Colonic mucosa (tissue), 4 donors: ENCODE measurements at regions not wholly inside any gene's neighbourhood (a gene's known extent, or its start where the extent isn't known, plus 50 kb on each side); places are given as distances from the start of the nearest gene placed in this dataset.

Experiments
- DNase-seq: peaks from one replicate; pipeline ENCODE4 v3.0.0-alpha.2; 2020
- H3K27ac ChIP-seq: fragments of 200-600 bp; one replicate; pipeline ENCODE4 v1.8.0; 2021
- H3K27me3 ChIP-seq: fragments of 200-600 bp; one replicate; pipeline ENCODE4 v1.8.0; 2021
- H3K36me3 ChIP-seq: fragments of 200-600 bp; one replicate; pipeline ENCODE4 v1.8.0; 2021
- H3K4me1 ChIP-seq: fragments of 200-600 bp; one replicate; pipeline ENCODE4 v1.8.0; 2021; ENCODE audit warnings: mild to moderate bottlenecking
- H3K4me3 ChIP-seq: fragments of 200-600 bp; one replicate; pipeline ENCODE4 v1.8.0; 2021
- H3K9ac ChIP-seq, 2 donors: one replicate each; pipeline ENCODE4 v1.7.0; 2013; ENCODE audit warnings: control low read depth in 2 of 2, low read depth in 2 of 2, low read length in 2 of 2
- H3K9me3 ChIP-seq: fragments of 200-600 bp; one replicate; pipeline ENCODE4 v1.8.0; 2021
- CTCF ChIP-seq: fragments of 200-600 bp; IDR thresholded peaks from one replicate; pipeline ENCODE4 v1.8.0; 2022; ENCODE audit warnings: antibody characterized with exemption, mild to moderate bottlenecking
- intact Hi-C: fragments of 100-400 bp; cut with DNase I; formaldehyde crosslinking; loops from one replicate; pipeline ENCODE4 v1.14.1; 2022
- donor health status: healthy.
- donor health status: DM: no; HTN: no; CAD: no.
- donor health status: DM: no; HTN: no; CAD: no.

GRCh38 chr20:16917636-16918035 is 169.5 kb downstream of the OTOR start:
- H3K27ac ChIP-seq, result no peak overlapping the region
- intact Hi-C loops, result no loop called here
- H3K4me1 ChIP-seq, result no peaks in the 10 kb centered on the region
- H3K9me3 ChIP-seq, result no peaks in the 10 kb centered on the region
- H3K36me3 ChIP-seq, result no peaks in the 10 kb centered on the region
- no peak for TF ChIP-seq CTCF
- no peaks in the 10 kb centered on the region for H3K27me3 ChIP-seq
- no peak overlapping the region for H3K4me3 ChIP-seq
- DNase-seq, result no peak
- no peak overlapping the region for H3K9ac ChIP-seq

GRCh38 chr20:16918366-16918765 is 170.2 kb downstream of the OTOR start:
- no peaks in the 10 kb centered on the region for H3K4me1 ChIP-seq
- no peak for DNase-seq
- H3K36me3 ChIP-seq, result no peaks in the 10 kb centered on the region
- no peaks in the 10 kb centered on the region for H3K27me3 ChIP-seq
- H3K9ac ChIP-seq, result no peak overlapping the region
- H3K4me3 ChIP-seq, result no peak overlapping the region
- H3K9me3 ChIP-seq, result no peaks in the 10 kb centered on the region
- no peak for TF ChIP-seq CTCF
- intact Hi-C loops, result no loop called here
- no peak overlapping the region for H3K27ac ChIP-seq

- Histone ChIP-seq H3K36me3 (no peaks in the 10 kb centered on the region), H3K4me3 (no peak overlapping the region), H3K9me3 (no peaks in the 10 kb centered on the region), H3K27me3 (no peaks in the 10 kb centered on the region), H3K9ac (no peak overlapping the region), H3K4me1 (no peaks in the 10 kb centered on the region), H3K27ac (no peak overlapping the region)
- TF ChIP-seq CTCF, result no peak
- intact Hi-C loops, result no loop called here
- no peak for DNase-seq
Observed at GRCh38 chr20:16919841-16920240, 171.7 kb downstream of the OTOR start.

GRCh38 chr20:16922834-16923233 is 174.7 kb downstream of the OTOR start:
- TF ChIP-seq CTCF, result no peak
- no peaks in the 10 kb centered on the region for H3K36me3 ChIP-seq
- H3K4me3 ChIP-seq, result no peak overlapping the region
- intact Hi-C loops, result no loop called here
- H3K27me3 ChIP-seq, result no peaks in the 10 kb centered on the region
- H3K9me3 ChIP-seq, result no peaks in the 10 kb centered on the region
- H3K4me1 ChIP-seq, result no peaks in the 10 kb centered on the region
- no peak overlapping the region for H3K27ac ChIP-seq
- no peak overlapping the region for H3K9ac ChIP-seq
- DNase-seq, result no peak

GRCh38 chr20:16926626-16927430 is 178.7 kb downstream of the OTOR start:
- no peaks in the 10 kb centered on the region for H3K4me1 ChIP-seq
- H3K36me3 ChIP-seq, result no peaks in the 10 kb centered on the region
- no peak overlapping the region for H3K27ac ChIP-seq
- no peak for TF ChIP-seq CTCF
- no peak for DNase-seq
- intact Hi-C loops, result no loop called here
- H3K4me3 ChIP-seq, result no peak overlapping the region
- H3K27me3 ChIP-seq, result no peaks in the 10 kb centered on the region
- H3K9ac ChIP-seq, result no peak overlapping the region
- no peaks in the 10 kb centered on the region for H3K9me3 ChIP-seq
